ENCODE measurements at regions not wholly inside any gene's neighbourhood (a gene's known extent, or its start where the extent isn't known, plus 50 kb on each side); places are given as distances from the start of the nearest gene placed in this dataset.

GRCh38 chr17:70313086-70313852 is 143.9 kb downstream of the KCNJ2 start:
- no peak for TF ChIP-seq CTCF (conservative IDR thresholded peaks at IDR 0.05; ENCODE audit: low read depth, low read length)
- no peak for TF ChIP-seq EZH2 (IDR thresholded peaks at IDR 0.05; ENCODE audit: borderline replicate concordance, low read depth, low read length, poor library complexity, severe bottlenecking)
